GM21825 (cell line): ENCODE measurements at regions not wholly inside any gene's neighbourhood (a gene's known extent, or its start where the extent isn't known, plus 50 kb on each side); places are given as distances from the start of the nearest gene placed in this dataset.

Experiments used
- ATAC-seq: cut with Tn5 transposase; IDR thresholded peaks from one replicate; pipeline ENCODE4 v1.9.1; 2021; ENCODE audit warnings: mild to moderate bottlenecking, moderate library complexity; ENCODE audit not compliant: unreplicated experiment

DNA sequence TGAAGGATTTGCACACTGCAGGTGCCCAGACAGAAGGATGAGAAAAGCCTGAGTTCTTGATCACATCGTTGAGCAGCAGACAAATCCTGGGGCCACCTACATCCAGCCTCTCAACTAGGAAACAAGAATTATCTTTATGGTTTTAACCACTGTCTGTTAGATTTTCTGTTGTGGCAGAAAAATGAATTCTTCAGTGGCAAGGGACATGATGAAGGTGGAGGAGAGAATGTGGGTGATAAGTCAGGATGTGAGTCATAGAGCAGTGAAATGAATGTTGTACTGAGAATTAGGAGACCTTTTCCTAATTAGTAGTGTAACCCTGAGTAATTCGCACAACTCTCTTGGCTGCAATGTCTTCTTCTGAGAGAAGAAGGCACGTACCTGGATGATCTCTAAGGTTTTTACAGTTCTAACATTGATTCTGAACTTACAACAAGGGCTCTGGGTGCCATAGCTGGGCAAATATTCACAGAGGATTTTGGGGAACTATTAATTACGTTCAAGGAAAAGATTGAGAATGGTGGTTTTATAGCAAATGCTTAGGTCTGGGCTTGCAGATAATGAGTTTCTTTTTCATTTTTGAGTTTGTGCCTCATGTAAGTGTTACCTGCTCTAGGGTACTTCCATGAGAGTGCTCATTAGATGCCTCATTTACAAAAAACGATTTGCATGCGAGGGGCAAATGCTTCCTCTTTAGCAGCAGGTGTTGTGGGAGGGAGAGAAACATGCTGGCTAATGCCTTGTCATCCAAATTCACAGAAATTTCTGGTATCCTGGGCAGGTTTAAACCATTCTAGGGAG, 111.0 kb upstream of the KL start:
- no peak for ATAC-seq

DNA sequence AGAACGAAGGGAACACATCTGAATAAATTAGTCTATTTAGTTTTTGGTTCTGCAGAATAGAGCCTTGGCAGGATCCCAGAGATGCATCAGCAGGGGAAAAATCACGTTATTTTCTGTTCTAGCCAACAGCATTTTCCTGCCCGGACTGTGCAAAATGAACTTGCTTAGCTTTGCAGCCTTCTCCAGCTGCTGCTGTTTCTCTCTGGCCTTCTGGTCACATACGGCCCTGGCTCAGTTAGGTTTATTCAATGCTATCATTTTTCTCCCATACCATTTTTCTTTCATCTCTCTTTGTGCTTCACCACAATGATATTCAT, 110.4 kb upstream of the KL start:
- ATAC-seq = no peak

DNA sequence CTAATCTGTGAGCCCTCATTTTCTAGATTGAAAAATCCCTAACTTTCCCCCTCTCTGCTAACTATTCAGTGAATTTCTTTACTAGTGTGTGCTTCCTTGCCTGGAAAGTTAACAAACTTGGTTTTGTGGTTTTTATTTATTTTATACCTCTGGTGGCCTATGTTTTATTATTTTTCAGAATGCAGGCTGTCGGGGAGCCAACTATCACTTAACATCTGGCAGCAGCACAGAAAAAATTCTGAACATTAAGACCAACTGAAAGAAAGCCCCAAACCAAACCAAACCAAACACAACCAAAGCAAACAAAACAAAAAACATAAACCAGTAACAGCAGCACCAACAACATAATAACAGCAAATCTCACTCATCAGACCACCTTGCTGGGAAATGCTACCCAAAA, 109.0 kb upstream of the KL start:
- no peak for ATAC-seq

DNA sequence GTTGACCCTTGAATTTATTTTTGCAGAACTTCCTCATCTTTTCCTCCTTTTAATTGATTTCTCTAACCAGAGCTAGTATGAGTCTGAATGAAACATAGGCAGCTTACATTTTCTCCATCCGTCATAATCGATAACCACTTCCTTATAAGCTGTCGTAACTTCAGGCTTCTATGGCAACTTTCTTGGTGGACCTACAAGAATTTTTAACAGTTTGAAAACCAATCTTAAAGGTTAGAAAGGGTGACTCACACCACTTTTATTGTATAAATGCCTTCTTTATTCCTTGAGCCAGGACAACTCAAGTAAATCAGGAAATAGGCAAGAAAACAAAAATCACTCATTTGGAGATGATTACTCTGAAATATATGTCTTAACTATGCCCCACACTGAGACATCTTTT, 105.7 kb upstream of the KL start:
- no peak for ATAC-seq

DNA sequence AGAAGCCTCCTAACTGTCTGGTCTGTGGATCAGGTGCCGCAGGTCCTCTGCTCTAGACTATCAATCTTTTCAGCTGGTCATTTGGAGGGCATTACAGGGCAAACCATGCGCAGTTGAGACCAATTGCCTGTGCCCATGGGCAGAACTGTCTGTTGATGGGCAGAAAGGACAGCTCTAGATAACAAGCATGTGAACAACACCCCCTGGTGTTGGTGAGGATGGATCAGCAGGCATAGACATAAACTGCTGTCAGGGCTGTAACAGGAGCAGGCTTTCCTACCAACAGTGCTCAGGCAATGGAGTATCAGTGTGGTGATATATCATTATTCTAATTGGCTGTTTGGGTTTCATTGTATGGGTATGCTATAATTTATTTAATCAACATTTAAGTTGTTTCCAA, 104.7 kb upstream of the KL start:
- no peak for ATAC-seq

DNA sequence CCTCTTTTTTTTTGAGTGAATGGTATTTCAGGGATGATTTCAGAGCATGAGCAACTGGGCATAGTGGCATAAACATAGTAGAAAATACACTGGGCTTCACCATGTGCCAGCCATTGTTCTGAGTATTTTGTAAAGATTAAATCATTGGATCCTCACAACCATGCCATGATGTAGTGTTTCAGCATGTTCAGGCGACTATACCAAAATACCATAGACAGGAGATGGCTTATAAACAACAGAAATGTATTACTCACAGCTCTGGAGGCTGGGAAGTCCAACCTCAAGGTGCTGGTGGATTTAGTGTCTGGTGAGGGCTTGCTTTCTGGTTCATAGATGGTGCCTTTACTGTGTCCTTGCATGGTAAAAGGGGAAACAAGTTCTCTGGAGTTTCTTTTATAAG, 101.5 kb upstream of the KL start:
- ATAC-seq = no peak

DNA sequence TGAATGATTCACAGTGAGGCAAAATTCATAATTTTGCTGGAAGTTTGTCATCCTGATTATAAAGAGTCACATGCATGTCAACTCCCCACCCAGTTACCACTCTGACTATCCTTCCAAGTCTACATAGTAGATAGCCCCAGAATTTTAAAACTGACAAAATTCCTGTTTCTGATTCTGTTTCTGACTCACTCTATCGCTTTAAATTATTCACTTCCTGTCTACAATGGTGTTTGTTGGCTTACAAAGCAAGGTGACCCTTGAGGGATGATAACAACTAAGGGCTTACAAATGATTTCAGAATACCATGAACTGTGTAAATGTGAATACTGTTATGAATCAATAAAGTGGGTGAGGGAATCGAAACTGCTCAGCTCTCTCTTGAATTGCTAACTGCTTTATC, 98.7 kb upstream of the KL start:
- no peak for ATAC-seq

DNA sequence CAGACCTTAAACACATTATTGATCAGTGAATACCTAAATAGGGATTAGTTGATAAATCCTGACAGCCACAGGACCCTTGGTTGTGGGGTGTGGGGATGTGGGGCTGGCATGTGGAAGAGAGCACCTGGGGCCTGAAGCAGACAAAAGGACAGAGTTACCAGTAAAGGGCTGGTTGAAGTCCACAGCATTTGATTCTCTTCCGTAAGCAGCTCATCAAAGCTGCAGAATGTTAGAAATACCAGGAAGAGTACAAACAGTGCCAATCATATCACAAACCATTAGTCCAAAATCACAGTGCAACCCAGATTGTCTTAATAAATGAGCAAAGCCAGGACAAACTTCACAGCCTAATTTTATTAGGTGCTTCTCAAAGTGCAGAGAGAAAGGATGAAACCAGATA, 92.5 kb upstream of the KL start:
- ATAC-seq = no peak

DNA sequence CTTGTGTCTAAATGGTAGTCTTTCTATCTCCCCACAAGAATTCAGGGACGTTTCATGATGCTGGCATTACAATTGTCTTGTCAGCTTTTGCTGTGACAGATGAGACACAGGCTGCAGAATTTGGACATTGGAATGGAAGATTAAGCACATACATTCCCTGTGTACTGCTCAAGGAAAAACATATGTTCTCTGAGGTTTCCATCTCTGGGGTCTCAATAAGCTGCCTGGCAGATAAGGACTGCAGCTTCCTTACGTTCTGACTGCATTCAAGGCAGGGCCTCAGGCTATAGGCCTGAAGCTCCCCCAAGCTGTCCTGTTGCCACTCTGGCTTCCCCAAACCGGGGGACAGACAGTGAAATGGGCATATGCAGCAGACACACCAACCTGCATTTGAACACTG, 91.3 kb upstream of the KL start:
- ATAC-seq = no peak

DNA sequence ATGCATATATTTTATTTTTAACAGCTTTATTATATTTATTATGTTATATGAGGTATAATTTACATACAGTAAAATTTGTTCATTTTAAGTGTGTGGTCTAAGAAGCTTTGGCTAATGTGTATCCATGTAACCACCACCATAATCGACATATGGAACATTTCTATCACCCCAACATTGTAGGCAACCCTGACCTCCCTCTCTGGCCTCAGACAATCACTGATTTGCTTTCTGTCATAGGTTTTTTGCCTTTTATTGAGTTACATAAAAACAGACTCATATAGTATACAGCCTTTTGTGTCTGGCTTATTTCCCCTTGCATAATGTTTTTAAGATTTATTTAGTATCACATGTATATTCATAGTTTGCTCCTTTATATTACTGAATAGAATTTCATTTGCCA, 90.7 kb upstream of the KL start:
- ATAC-seq = no peak

DNA sequence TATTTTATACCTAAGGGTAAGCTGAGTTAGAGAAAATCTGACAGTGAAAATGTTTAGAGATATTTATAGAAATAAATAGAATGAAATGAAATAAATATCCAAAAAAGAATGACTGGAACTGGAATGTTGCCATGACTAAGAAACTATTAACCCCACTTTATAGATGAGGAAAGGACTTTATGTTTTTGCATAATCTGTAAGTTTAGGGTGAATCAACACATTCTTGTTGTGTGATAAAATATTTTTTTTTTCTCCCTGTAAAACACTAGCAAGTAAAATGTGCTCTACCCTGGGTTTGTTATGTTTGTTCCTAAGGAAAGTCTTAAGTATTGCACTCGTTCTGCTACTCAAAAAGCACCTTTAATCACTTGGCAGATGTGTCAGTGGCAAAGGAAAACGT, 83.8 kb upstream of the KL start:
- ATAC-seq = no peak

DNA sequence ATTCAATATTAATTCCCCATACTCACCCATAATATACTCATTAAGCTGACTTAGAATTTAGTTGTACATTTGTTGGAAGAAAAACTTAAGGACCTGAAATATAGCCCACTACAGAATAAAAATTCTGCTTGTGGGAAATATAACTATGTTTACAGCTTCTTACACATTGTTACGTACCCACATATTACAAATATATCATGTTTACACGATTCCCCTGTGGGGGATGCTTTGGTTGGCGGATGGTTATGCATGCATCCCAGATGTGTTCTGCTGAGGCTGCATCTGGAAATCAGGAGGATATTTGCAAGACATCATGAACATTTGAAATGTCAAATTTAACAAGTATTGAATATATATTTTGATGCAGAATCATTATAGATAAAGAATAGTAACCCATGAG, 79.5 kb upstream of the KL start:
- ATAC-seq = no peak

DNA sequence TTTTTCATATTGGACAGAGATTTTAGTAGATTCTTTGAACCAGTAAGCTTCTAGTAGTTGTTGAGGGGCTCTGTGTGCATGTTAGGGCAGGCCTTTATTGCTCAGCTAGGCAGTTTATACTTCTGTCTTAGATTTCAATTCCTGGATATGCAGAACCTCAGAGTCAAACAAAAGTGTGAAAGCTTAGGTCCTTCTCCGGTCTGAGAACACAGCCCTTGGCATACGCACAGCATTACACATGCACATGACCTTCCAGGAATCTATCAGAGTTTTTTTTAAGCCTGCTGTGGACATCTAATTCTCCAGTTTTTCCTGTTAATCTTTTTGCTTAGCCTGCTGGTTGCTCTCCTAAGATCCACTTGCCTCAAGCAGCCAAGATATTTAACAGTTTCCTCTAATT, 77.9 kb upstream of the KL start:
- ATAC-seq = no peak

DNA sequence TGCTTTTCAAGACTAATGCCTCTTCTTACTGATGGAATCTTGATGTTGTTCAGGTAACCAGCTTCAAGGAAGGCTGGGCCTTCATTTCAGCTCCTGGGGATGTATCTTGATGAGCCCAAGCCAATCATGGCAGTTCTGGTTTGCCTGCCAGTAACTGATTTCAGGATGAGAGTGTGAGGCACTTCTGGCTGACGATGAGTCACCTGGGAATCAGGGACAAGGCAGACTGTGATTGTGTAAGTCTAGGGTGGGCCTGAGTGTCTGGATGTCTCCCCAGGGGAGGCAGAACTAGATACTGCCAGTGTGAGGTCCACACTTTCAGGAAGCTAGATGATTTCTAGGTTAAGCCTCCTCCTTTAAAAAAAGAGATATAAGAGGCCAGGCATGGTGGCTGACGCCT, 77.3 kb upstream of the KL start:
- no peak for ATAC-seq

DNA sequence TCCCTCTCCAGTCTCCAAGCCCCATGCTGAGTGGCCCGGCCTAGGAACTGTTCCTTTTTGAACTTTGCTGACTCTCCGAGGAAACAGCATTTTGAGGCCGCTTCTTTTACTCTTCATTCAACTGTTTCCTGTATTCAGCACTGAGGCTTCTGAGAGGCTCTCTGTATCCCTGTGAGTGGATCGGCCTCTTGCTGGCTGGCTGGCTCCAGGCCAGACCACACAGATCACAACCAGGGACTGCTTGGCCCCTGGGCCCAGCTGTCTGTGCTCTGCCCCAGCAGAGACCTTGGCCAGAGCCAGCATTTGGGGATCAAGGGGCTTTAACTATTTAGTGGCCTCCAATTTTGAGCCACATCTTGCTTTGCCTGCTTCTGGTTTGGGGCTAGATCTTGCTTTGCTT, 75.6 kb upstream of the KL start:
- ATAC-seq = no peak

DNA sequence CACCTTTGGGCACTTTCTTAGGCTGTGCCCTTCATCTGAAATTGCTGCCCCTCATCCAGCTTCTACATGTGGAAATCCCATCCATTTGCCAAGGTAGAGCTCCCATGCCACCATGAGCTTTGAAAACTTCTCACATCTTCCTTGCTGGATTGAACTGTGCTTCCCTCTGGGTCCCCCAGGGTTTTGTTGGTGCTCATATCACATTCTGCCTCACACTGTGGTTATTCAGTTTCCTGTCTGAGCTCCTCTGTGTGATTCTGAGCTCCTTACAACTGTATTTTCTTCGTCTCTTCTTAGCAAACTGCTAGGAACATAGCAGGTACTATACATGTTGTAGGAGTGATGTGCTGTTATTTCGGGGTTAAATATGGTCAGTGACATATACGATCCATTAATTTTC, 74.9 kb upstream of the KL start:
- ATAC-seq = no peak

DNA sequence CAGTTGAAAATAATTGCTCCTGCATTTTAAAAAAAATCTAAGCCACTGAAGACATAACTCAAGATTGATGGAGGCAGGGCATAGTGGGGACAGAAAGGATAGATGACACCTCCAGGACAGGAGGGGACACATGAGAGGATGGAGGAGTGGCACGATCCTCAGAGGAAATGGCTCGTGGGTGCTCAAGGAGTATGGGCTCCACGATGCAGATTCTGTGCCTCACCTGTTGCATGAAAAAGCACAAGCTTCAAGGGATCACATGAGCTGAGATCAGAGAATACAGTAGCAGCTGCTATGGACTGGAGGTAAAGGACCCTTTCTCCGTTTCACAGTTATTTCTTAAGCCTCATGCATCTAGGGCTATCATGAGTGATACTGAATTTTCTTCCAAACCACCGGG, 69.7 kb upstream of the KL start:
- no peak for ATAC-seq

DNA sequence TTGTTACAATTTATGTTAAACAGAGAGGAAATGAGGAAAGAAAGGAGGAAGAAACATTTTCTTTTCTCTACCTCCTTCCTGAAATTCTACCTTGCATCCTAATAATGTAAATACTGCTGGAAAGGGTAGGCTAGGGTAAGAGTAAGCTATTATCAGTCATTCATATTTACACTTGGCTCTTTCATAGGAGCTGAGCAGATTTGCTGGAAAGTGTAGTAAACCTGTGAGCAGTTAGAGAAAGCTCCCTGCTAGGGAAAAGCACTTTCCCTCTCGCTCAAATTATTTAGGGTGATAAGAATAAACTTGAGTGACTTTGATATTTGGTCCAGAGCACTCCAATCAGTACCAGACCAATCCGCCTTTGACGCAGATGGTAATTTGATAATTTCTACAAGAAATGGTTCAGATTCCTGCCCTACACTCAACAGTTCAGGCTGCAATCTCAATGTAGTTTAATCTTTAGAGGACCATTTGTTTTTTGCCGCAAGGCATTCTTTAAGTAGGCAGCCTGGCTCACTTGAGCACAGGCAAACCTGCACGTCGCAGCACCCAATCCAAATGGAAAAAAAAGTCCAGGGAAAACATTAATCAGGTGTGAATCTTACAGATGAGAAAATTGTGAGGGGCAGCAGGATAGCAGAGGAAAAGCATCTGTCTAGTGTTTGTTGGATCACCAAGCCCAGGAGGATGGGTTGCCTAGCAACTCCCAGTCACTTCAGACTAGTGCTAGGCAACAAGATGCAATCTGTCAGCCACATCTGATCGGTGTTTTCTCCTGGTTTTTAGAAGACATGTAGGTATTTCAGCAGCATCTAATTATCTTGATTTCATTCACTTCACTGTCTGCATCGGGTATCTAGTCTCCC, 68.6 kb upstream of the KL start:
- no peak for ATAC-seq

DNA sequence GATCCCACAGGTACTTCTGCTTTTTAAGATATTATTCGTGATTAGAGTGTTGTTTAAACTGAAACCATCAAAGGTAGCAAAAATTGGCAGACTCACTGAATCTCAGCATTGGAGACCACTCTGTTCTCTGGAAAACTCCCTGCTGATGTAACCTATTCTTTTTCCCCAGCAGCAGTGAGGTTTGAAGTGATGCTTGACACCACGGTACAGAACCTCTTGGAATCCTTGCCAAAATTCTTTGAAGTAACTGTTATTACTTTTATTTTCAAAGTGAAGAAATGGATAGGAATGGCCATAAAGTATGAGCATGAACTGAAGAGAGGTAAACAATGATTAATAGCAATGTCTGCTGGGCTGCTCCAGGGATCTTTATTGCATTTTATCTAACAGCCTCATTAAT, 66.4 kb upstream of the KL start:
- ATAC-seq = no peak

DNA sequence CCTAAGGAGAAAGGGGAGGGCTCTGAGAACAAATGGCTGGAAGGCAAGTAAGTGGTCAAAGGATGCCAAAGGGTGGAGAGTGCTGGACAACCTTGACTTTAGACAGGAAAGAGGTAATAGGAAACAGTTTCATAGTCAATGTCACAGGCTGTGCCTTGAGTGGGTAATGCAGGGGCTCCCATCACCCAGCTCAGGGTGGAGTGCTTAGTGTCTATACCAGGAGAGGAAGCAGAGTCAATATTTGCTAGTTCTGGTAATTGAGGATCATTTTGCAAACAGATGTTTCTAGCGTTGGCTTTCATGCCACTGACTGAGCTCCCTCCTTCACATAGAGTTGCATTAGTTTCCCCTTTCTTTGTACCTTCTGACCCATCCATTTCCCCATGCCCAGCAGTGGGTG, 64.6 kb upstream of the KL start:
- ATAC-seq = no peak

DNA sequence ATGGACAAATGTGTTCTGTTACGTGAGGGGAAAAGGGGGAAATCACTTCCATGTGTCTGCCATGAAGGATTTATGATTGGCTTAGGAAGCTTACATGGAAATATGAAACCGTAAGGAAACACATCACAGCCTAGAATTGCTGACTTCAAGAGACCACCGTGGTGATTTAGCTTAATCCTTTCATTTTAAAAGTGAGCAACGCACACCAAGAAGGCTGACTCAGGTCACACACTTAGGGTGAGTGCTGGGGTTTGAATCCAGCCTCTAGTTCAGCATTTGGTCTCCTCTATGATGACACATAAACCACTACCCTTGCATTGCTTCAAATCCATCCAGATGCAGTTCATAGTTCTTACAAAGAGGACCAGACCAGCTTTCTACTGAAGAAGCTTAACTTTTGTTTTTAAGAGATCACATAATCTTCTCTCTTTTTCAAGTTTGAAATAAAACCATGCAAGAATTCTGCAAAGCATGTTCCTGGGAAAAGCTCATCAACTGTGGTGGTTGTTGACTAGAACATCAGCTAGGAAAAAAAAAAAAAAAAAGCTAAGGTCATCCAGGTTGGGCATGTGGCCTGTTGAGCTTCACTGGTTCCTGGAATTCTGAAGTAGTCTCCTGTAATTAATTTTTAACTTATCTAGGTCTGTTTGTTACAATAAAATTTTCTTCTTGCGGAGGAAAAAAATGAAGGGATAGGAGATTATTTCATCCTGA, 60.2 kb upstream of the KL start:
- ATAC-seq = no peak

DNA sequence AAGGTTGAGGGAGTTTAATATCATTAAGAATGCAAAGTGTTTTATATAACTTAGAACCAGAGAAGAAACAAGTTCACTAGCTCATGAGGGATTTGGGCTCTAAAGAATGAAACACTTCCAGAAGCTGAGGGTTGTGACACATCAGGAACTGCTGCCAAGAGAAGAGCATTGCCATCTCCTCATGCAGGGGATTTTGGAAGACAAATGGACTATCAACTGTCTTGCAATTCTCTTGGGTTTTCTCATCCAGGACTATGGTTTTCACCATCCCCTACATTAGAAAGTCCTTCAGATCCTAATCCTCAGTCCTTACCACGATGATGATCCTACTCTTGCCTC, 59.7 kb upstream of the KL start:
- no peak for ATAC-seq
